Thymus (tissue), 11 donors: ENCODE measurements at regions not wholly inside any gene's neighbourhood (a gene's known extent, or its start where the extent isn't known, plus 50 kb on each side); places are given as distances from the start of the nearest gene placed in this dataset.

Experiments used
- DNase-seq, 9 donors: peaks; one replicate each; pipeline ENCODE4 v3.0.0-alpha.2; 2013; ENCODE audit warnings: low spot score in 9 of 9, low read depth in 6 of 9, missing footprints in 1 of 9
- H3K27ac ChIP-seq, 2 donors: one replicate each; pipeline ENCODE4 v1.5.1; 2013; ENCODE audit warnings: control low read depth in 1 of 2, low read depth in 1 of 2, low read length in 1 of 2, mild to moderate bottlenecking in 1 of 2, moderate library complexity in 1 of 2
- H3K27me3 ChIP-seq, 2 donors: one replicate each; pipeline ENCODE4 v1.5.1; 2013; ENCODE audit warnings: low read length in 1 of 2; ENCODE audit not compliant: control insufficient read depth in 2 of 2, insufficient read depth in 1 of 2
- H3K36me3 ChIP-seq, 2 donors: one replicate each; pipeline ENCODE4 v1.5.1; 2013; ENCODE audit warnings: low read length in 1 of 2, mild to moderate bottlenecking in 1 of 2, moderate library complexity in 1 of 2; ENCODE audit not compliant: control insufficient read depth in 2 of 2, insufficient read depth in 2 of 2
- H3K4me1 ChIP-seq, 2 donors: one replicate each; pipeline ENCODE4 v1.5.1; 2013; ENCODE audit warnings: low read length in 2 of 2; ENCODE audit not compliant: control insufficient read depth in 2 of 2, insufficient read depth in 2 of 2
- H3K4me3 ChIP-seq, 2 donors: one replicate each; pipeline ENCODE4 v1.5.1; 2013; ENCODE audit warnings: low read length in 2 of 2, control low read depth in 1 of 2, mild to moderate bottlenecking in 1 of 2
- H3K9me3 ChIP-seq, 2 donors: one replicate each; pipeline ENCODE4 v1.5.1; 2013; ENCODE audit warnings: low read length in 1 of 2, mild to moderate bottlenecking in 1 of 2; ENCODE audit not compliant: control insufficient read depth in 2 of 2, insufficient read depth in 1 of 2
- WGBS: extraction: QIAGEN DNeasy Blood & Tissue Kit; methylation state at CpG from one replicate; pipeline ENCODE4 v1.1.7; 2013; 5-methylcytosine and 5-hydroxymethylcytosine counted together
- donor health status: healthy.

GRCh38 chr10:43825421-43825820 lies 176.7 kb upstream of the ZNF32 start:
- 98% methylated on average over 20 of the region's 20 CpGs for WGBS
- Histone ChIP-seq H3K9me3 (no peaks in the 10 kb centered on the region), H3K27ac (no peak overlapping the region), H3K4me1 (no peaks in the 10 kb centered on the region), H3K36me3 (no peaks in the 10 kb centered on the region), H3K4me3 (no peak overlapping the region), H3K27me3 (no peaks in the 10 kb centered on the region)
- no peak for DNase-seq

GRCh38 chr10:43824934-43825333 lies 176.3 kb upstream of the ZNF32 start:
- H3K27ac ChIP-seq = no peak overlapping the region
- DNase-seq = no peak
- H3K27me3 ChIP-seq = no peaks in the 10 kb centered on the region
- H3K9me3 ChIP-seq = no peaks in the 10 kb centered on the region
- no peaks in the 10 kb centered on the region for H3K4me1 ChIP-seq
- 96% methylated on average over 7 of the region's 7 CpGs for WGBS
- no peak overlapping the region for H3K4me3 ChIP-seq
- H3K36me3 ChIP-seq = no peaks in the 10 kb centered on the region

- no peaks in the 10 kb centered on the region for H3K27me3 ChIP-seq
- peaks cover 0 to 11% of the 10 kb centered on the region in 2 donors for H3K4me1 ChIP-seq
- H3K9me3 ChIP-seq = no peaks in the 10 kb centered on the region
- H3K27ac ChIP-seq = peak overlapping the region in 1 of 2 donors; percentile 4
- WGBS = 92% methylated on average over 4 of the region's 4 CpGs
- no peaks in the 10 kb centered on the region for H3K36me3 ChIP-seq
- no peak for DNase-seq
- H3K4me3 ChIP-seq = no peak overlapping the region
Measured at GRCh38 chr10:43822631-43823580, 174.2 kb upstream of the ZNF32 start.

- H3K27me3 ChIP-seq = no peaks in the 10 kb centered on the region
- H3K27ac ChIP-seq = no peak overlapping the region
- H3K36me3 ChIP-seq = no peaks in the 10 kb centered on the region
- peaks cover 3 to 22% of the 10 kb centered on the region in 2 donors for H3K4me1 ChIP-seq
- WGBS = 97% methylated on average over 2 of the region's 2 CpGs
- H3K4me3 ChIP-seq = no peak overlapping the region
- no peaks in the 10 kb centered on the region for H3K9me3 ChIP-seq
- DNase-seq = no peak
Measured at GRCh38 chr10:43821103-43821502, 172.4 kb upstream of the ZNF32 start.

- Histone ChIP-seq H3K4me3 (no peak overlapping the region), H3K27ac (no peak overlapping the region), H3K36me3 (no peaks in the 10 kb centered on the region), H3K4me1 (peaks cover 8 to 27% of the 10 kb centered on the region in 2 donors), H3K9me3 (no peaks in the 10 kb centered on the region), H3K27me3 (no peaks in the 10 kb centered on the region)
- no peak for DNase-seq
- WGBS = 95% methylated on average over 3 of the region's 3 CpGs
Measured at GRCh38 chr10:43820663-43821062, 172.0 kb upstream of the ZNF32 start.

GRCh38 chr10:43819464-43820230 lies 171.0 kb upstream of the ZNF32 start:
- H3K9me3 ChIP-seq = no peaks in the 10 kb centered on the region
- H3K4me1 ChIP-seq = peaks cover 9 to 29% of the 10 kb centered on the region in 2 donors
- H3K36me3 ChIP-seq = no peaks in the 10 kb centered on the region
- WGBS = 95% methylated on average over 22 of the region's 22 CpGs
- H3K27ac ChIP-seq = no peak overlapping the region
- H3K27me3 ChIP-seq = no peaks in the 10 kb centered on the region
- no peak for DNase-seq
- no peak overlapping the region for H3K4me3 ChIP-seq

- H3K4me1 ChIP-seq = peaks cover 9 to 29% of the 10 kb centered on the region in 2 donors
- DNase-seq = no peak
- H3K4me3 ChIP-seq = no peak overlapping the region
- H3K36me3 ChIP-seq = no peaks in the 10 kb centered on the region
- no peak overlapping the region for H3K27ac ChIP-seq
- 96% methylated on average over 4 of the region's 4 CpGs for WGBS
- H3K9me3 ChIP-seq = no peaks in the 10 kb centered on the region
- H3K27me3 ChIP-seq = no peaks in the 10 kb centered on the region
Measured at GRCh38 chr10:43818687-43819086, 170.0 kb upstream of the ZNF32 start.

GRCh38 chr10:43817368-43817767 lies 168.7 kb upstream of the ZNF32 start:
- Histone ChIP-seq H3K9me3 (no peaks in the 10 kb centered on the region), H3K27ac (peak overlapping the region in 1 of 2 donors; percentile 54), H3K4me3 (no peak overlapping the region), H3K36me3 (no peaks in the 10 kb centered on the region), H3K4me1 (peaks cover 9 to 29% of the 10 kb centered on the region in 2 donors), H3K27me3 (no peaks in the 10 kb centered on the region)
- DNase-seq = no peak
- 95% methylated on average over 4 of the region's 4 CpGs for WGBS
